NCI-H2171 (cell line): ENCODE measurements at regions not wholly inside any gene's neighbourhood (a gene's known extent, or its start where the extent isn't known, plus 50 kb on each side); places are given as distances from the start of the nearest gene placed in this dataset.

Source experiments
- DNase-seq: peaks from one replicate; lab custom pipeline; 2025; lab: John Stamatoyannopoulos, UW

- DNase-seq = no peak
These were observed 54.6 kb upstream of the HCCS start for GRCh38 chrX:11056322-11057176.

DNA sequence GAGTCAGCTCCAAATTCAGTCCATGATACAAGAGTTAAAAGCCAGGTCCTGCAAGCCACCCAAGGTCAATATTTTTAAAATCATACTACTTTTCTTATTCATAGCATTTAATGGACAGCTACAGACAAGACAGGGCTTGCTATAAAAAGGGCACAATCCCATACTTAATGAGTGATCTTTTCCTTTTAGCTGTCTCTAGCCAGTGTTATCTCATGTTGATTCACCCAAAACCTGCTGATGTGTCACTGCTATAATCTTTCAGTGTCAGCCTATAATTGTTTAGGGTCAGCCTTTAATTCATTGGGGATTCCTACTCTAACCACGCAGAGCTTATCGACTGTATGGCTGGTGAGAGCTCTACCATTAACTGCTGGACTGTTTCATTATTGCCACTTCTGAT lies 51.2 kb upstream of the HCCS start:
- DNase-seq = no peak
